ENCODE measurements at regions not wholly inside any gene's neighbourhood (a gene's known extent, or its start where the extent isn't known, plus 50 kb on each side); places are given as distances from the start of the nearest gene placed in this dataset.

DNA sequence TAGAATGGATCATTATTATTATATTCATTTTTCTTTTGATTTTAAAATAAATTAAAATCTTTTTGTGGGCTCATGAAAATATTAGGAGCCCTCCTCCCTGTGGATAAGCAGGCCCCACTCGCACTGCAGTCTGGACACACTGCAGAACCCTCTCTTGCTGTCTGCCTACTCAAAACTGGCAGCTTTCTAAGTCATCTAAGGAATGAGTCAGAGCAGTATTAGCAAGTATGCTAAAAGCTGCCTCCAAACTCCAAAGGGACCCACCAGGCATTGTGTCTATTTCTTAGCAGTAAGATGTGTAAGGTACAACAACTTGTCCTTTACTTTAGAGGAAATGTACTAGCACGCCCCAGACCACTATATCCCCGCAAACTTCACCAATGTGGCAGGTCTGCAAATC lies 108.8 kb downstream of the SYF2 start:
- TF ChIP-seq EZH2 (IDR thresholded peaks at IDR 0.05; ENCODE audit: borderline replicate concordance) = no peak
- TF ChIP-seq, protein P1, sequence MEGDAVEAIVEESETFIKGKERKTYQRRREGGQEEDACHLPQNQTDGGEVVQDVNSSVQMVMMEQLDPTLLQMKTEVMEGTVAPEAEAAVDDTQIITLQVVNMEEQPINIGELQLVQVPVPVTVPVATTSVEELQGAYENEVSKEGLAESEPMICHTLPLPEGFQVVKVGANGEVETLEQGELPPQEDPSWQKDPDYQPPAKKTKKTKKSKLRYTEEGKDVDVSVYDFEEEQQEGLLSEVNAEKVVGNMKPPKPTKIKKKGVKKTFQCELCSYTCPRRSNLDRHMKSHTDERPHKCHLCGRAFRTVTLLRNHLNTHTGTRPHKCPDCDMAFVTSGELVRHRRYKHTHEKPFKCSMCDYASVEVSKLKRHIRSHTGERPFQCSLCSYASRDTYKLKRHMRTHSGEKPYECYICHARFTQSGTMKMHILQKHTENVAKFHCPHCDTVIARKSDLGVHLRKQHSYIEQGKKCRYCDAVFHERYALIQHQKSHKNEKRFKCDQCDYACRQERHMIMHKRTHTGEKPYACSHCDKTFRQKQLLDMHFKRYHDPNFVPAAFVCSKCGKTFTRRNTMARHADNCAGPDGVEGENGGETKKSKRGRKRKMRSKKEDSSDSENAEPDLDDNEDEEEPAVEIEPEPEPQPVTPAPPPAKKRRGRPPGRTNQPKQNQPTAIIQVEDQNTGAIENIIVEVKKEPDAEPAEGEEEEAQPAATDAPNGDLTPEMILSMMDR (IDR thresholded peaks at IDR 0.05; ENCODE audit: poor library complexity) = no peak
